ENCODE measurements at regions not wholly inside any gene's neighbourhood (a gene's known extent, or its start where the extent isn't known, plus 50 kb on each side); places are given as distances from the start of the nearest gene placed in this dataset.

GRCh38 chr12:14148489-14149270 lies 167.3 kb upstream of the GRIN2B start:
- no peak for TF ChIP-seq CTCF (conservative IDR thresholded peaks at IDR 0.05; ENCODE audit: low read length)
- no peak for DNase-seq (ENCODE audit: low read depth)
- H3K4me3 ChIP-seq (ENCODE audit: low read length): no peak overlapping the region

- no peak for TF ChIP-seq CTCF (conservative IDR thresholded peaks at IDR 0.05; ENCODE audit: low read length)
- no peak overlapping the region for H3K4me3 ChIP-seq (ENCODE audit: low read length)
- DNase-seq (ENCODE audit: low read depth): no peak
Measured at GRCh38 chr12:14153803-14154202, 172.4 kb upstream of the GRIN2B start.

- no peak for TF ChIP-seq CTCF (conservative IDR thresholded peaks at IDR 0.05; ENCODE audit: low read length)
- no peak for DNase-seq (ENCODE audit: low read depth)
- H3K4me3 ChIP-seq (ENCODE audit: low read length): no peak overlapping the region
Measured at GRCh38 chr12:14156606-14157005, 175.2 kb upstream of the GRIN2B start.

- H3K4me3 ChIP-seq (ENCODE audit: low read length): no peak overlapping the region
- no peak for DNase-seq (ENCODE audit: low read depth)
- no peak for TF ChIP-seq CTCF (conservative IDR thresholded peaks at IDR 0.05; ENCODE audit: low read length)
Measured at GRCh38 chr12:14157088-14157747, 175.8 kb upstream of the GRIN2B start.

GRCh38 chr12:14164266-14164665 lies 182.9 kb upstream of the GRIN2B start:
- DNase-seq (ENCODE audit: low read depth): peak; percentile 2
- H3K4me3 ChIP-seq (ENCODE audit: low read length): no peak overlapping the region

GRCh38 chr12:14167005-14167628 lies 185.7 kb upstream of the GRIN2B start:
- peak; percentile 43 for DNase-seq (ENCODE audit: low read depth)
- H3K4me3 ChIP-seq (ENCODE audit: low read length): no peak overlapping the region
- TF ChIP-seq CTCF (conservative IDR thresholded peaks at IDR 0.05; ENCODE audit: low read length): peak; percentile 99

More at GRCh38 chr12:14164266-14164665, 182.9 kb upstream of the GRIN2B start:
- no peak for TF ChIP-seq CTCF (conservative IDR thresholded peaks at IDR 0.05; ENCODE audit: low read length)
